ENCODE measurements at regions not wholly inside any gene's neighbourhood (a gene's known extent, or its start where the extent isn't known, plus 50 kb on each side); places are given as distances from the start of the nearest gene placed in this dataset.

DNA sequence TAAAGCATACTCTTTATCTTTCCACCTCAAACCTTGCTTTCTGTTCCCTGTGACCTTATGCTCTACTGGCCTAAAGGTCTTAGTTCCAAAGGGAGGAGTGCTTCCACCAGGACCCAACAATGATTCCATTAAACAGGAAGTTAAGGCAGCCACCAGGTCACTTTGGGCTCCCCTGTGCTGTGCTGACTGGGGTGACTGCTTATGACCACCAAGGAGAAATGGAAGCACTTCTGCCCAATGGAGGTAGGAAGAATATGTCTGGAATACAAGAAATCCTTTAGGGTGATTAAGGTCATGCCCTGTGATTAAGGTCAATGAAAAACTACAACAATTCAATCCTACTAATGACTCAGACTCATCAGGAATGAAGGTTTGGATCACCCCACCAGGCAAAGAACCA lies 233.8 kb upstream of the CDH11 start:
- H3K36me3 ChIP-seq, result no peaks in the 10 kb centered on the region
- H3K27ac ChIP-seq, result no peak overlapping the region
- intact Hi-C loops (cut with DNase I; ENCODE audit: low total_unique reads), result no loop called here
- no peaks in the 10 kb centered on the region for H3K27me3 ChIP-seq
- DNase-seq, result no peak
- no peak for TF ChIP-seq POLR2A (IDR thresholded peaks at IDR 0.05)
- TF ChIP-seq, protein P1, sequence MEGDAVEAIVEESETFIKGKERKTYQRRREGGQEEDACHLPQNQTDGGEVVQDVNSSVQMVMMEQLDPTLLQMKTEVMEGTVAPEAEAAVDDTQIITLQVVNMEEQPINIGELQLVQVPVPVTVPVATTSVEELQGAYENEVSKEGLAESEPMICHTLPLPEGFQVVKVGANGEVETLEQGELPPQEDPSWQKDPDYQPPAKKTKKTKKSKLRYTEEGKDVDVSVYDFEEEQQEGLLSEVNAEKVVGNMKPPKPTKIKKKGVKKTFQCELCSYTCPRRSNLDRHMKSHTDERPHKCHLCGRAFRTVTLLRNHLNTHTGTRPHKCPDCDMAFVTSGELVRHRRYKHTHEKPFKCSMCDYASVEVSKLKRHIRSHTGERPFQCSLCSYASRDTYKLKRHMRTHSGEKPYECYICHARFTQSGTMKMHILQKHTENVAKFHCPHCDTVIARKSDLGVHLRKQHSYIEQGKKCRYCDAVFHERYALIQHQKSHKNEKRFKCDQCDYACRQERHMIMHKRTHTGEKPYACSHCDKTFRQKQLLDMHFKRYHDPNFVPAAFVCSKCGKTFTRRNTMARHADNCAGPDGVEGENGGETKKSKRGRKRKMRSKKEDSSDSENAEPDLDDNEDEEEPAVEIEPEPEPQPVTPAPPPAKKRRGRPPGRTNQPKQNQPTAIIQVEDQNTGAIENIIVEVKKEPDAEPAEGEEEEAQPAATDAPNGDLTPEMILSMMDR (IDR thresholded peaks at IDR 0.05), result no peak
- H3K9me3 ChIP-seq, result no peaks in the 10 kb centered on the region
- H3K4me3 ChIP-seq, result no peak overlapping the region
- H3K4me1 ChIP-seq, result no peaks in the 10 kb centered on the region

DNA sequence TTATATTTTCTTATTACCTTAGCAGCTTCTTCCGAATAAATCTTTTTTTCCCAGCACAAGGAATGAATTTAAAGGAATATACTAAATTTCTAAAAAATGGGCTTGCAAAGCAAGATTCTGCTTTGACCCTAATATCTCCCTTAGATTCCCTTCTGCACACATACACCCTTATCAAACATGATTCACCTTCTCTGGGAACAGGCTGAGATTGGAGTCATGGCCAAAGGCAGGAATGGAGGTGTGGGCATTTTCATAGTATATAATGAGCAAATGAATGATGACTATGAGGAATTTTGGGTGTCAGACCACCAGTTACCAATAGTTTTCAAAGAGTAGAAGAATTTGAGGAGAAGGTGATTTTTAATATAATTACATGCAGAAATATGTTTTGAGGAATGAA lies 231.3 kb upstream of the CDH11 start:
- no peak for DNase-seq
- H3K4me1 ChIP-seq, result no peaks in the 10 kb centered on the region
- TF ChIP-seq, protein P1 (IDR thresholded peaks at IDR 0.05), result no peak
- TF ChIP-seq POLR2A (IDR thresholded peaks at IDR 0.05), result no peak
- H3K27me3 ChIP-seq, result no peaks in the 10 kb centered on the region
- no peak overlapping the region for H3K4me3 ChIP-seq
- intact Hi-C loops (cut with DNase I; ENCODE audit: low total_unique reads), result no loop called here
- H3K9me3 ChIP-seq, result no peaks in the 10 kb centered on the region
- H3K27ac ChIP-seq, result no peak overlapping the region
- no peaks in the 10 kb centered on the region for H3K36me3 ChIP-seq

DNA sequence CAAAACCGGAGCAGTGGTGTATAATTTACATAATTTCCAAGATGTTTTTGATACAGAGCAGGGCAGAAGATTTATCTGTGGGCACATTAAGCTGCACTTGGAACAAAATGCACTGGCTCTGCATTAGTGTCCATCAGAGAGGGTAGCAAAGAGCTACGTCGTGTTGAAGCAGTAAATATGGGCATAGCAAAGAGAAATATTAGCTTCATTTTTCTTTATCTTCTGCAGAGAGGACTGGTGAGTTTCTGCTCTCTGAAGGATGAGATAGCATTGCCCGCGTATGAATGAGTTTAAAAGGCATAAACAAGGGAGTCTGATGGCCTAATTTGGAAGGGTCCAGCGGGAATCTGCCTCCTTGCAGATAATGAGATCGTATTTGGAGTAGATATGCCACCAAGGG lies 227.8 kb upstream of the CDH11 start:
- no peak for TF ChIP-seq POLR2A (IDR thresholded peaks at IDR 0.05)
- TF ChIP-seq, protein P1 (IDR thresholded peaks at IDR 0.05), result no peak
- intact Hi-C loops (cut with DNase I; ENCODE audit: low total_unique reads), result no loop called here
- no peak overlapping the region for H3K4me3 ChIP-seq
- no peaks in the 10 kb centered on the region for H3K27me3 ChIP-seq
- no peak overlapping the region for H3K27ac ChIP-seq
- DNase-seq, result no peak
- no peaks in the 10 kb centered on the region for H3K36me3 ChIP-seq
- H3K9me3 ChIP-seq, result no peaks in the 10 kb centered on the region
- H3K4me1 ChIP-seq, result no peaks in the 10 kb centered on the region

DNA sequence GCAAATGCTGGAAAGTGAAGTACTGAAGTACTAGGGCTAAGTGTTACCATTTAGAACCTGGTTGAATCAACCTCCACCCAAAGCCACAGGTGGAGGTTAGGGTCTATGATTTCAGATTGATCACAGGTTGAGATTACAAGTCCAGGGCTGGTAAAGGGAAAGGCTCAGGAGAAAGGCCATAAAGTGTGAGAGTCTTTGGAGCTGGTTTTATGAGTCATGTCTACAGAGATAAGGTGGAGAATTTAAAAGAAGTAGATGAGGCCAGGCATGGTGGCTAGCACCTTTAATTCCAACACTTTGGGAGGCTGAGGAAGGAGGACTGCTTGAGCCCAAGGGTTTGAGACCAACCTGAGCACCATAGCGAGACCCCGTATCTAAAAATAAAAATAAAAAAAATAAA lies 221.7 kb upstream of the CDH11 start:
- Histone ChIP-seq H3K27ac (no peak overlapping the region), H3K27me3 (no peaks in the 10 kb centered on the region), H3K9me3 (no peaks in the 10 kb centered on the region), H3K4me1 (no peaks in the 10 kb centered on the region), H3K36me3 (no peaks in the 10 kb centered on the region), H3K4me3 (no peak overlapping the region)
- TF ChIP-seq, protein P1 (IDR thresholded peaks at IDR 0.05), result no peak
- no peak for TF ChIP-seq POLR2A (IDR thresholded peaks at IDR 0.05)
- intact Hi-C loops (cut with DNase I; ENCODE audit: low total_unique reads), result no loop called here
- DNase-seq, result no peak

- H3K27me3 ChIP-seq, result no peaks in the 10 kb centered on the region
- H3K9me3 ChIP-seq, result no peaks in the 10 kb centered on the region
- H3K4me3 ChIP-seq, result no peak overlapping the region
- H3K36me3 ChIP-seq, result no peaks in the 10 kb centered on the region
- DNase-seq, result no peak
- no peaks in the 10 kb centered on the region for H3K4me1 ChIP-seq
- intact Hi-C loops (cut with DNase I; ENCODE audit: low total_unique reads), result no loop called here
- H3K27ac ChIP-seq, result no peak overlapping the region
- TF ChIP-seq, protein P1 (IDR thresholded peaks at IDR 0.05), result no peak
- TF ChIP-seq POLR2A (IDR thresholded peaks at IDR 0.05), result no peak
Measured at GRCh38 chr16:65342231-65342866, 220.5 kb upstream of the CDH11 start.

All from uterus (tissue), 3 donors.